ENCODE measurements at regions not wholly inside any gene's neighbourhood (a gene's known extent, or its start where the extent isn't known, plus 50 kb on each side); places are given as distances from the start of the nearest gene placed in this dataset.

DNA sequence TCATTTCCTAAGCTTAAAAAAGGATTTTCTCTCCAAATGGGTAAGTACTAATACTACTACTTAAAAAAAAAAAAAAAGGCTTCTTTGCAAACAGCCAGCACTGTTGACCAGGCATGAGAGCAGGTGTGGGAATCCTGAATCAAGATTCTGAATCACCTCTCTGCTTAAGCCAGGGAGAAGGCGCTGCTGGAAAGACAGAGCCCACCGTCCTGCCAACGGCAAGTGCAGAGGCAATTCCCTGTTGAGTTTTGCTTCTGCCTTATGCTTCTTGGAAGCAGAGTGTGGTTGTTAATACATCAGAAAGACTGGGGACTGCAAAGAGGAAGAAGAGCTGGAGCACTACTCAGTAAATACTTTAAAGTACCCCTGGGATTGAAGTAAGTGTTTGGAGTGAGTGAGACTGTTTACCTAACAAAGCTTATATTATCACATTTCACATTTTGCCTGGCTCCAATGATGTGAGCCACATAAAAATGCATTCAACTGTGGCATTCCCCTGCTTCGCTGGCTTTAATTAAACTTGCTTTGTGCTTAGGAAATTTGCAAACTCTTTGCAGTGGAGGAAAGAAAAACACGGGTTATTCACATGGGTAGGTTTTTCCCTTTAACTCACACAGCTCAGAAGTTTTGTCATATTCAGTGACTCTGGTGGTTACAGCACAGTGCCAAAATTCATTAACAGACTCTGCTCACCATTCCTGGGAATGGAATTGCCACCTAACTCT is 86.0 kb upstream of the KIF2B start:
- TF ChIP-seq, protein P1, sequence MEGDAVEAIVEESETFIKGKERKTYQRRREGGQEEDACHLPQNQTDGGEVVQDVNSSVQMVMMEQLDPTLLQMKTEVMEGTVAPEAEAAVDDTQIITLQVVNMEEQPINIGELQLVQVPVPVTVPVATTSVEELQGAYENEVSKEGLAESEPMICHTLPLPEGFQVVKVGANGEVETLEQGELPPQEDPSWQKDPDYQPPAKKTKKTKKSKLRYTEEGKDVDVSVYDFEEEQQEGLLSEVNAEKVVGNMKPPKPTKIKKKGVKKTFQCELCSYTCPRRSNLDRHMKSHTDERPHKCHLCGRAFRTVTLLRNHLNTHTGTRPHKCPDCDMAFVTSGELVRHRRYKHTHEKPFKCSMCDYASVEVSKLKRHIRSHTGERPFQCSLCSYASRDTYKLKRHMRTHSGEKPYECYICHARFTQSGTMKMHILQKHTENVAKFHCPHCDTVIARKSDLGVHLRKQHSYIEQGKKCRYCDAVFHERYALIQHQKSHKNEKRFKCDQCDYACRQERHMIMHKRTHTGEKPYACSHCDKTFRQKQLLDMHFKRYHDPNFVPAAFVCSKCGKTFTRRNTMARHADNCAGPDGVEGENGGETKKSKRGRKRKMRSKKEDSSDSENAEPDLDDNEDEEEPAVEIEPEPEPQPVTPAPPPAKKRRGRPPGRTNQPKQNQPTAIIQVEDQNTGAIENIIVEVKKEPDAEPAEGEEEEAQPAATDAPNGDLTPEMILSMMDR (IDR thresholded peaks at IDR 0.05; ENCODE audit: control insufficient read depth, insufficient read depth, low read depth, low read length, missing control alignments): no peak
- DNase-seq (ENCODE audit: low read depth): no peak
- no peak overlapping the region for H3K4me3 ChIP-seq (ENCODE audit: control insufficient read depth, low read depth, low read length)

DNA sequence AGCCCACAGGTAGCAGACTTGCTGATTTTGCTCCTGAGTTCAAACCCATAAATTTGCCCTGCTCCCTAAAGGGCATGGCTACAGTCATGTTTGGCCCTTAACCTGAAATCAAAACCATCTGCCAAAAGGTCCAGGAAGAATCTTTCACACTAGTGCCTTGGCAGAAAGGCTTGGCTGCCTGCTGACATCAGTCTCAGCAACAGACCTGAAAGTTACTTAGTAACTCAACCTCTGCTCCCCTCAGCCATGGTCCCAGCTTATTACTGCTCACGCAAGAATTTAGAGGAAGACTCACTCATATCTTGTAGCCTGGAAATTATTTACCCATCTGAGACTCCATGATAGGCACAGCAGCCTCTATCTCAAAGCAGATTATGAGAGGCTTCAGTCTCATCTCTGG is 98.0 kb upstream of the KIF2B start:
- no peak for DNase-seq (ENCODE audit: low read depth)
- TF ChIP-seq, protein P1 (IDR thresholded peaks at IDR 0.05; ENCODE audit: control insufficient read depth, insufficient read depth, low read depth, low read length, missing control alignments): no peak
- no peak overlapping the region for H3K4me3 ChIP-seq (ENCODE audit: control insufficient read depth, low read depth, low read length)

DNA sequence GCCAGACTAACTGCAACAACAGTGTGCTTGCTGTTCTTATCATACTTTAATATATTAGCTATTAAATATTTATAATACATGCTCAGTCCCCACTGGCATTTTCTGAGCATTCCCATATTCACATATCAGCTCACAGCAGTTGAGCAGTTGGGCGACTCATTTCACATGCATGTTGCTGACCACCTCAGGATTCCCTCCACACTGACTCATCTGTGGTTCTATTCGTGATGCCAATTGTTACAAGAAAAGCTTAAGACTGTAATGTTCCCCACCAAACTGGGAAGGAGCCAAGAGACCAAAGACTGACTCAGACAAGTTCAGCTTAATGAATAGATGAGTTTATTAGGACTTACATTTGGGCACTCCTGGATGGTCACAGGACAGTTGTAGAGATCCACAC is 100.3 kb upstream of the KIF2B start:
- no peak overlapping the region for H3K4me3 ChIP-seq (ENCODE audit: control insufficient read depth, low read depth, low read length)
- TF ChIP-seq, protein P1 (IDR thresholded peaks at IDR 0.05; ENCODE audit: control insufficient read depth, insufficient read depth, low read depth, low read length, missing control alignments): no peak
- DNase-seq (ENCODE audit: low read depth): peak; percentile 77

DNA sequence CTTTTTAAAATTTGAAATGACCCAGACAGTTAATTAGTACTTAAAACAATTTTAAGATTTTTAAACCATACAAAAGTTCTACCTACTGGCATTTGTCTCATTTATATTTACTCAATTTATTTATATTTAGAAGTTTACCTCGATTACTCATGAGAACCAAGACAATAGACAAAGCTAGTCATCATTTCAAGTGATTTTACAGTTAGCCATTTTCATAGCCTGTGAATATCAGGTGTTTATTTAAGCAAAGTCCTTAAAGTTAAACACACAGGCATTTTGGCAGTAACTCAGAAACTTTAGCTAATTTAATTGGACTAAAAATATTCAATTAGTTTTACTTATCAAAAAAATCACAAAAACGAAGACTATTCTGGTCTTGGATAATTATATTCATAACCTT is 101.6 kb upstream of the KIF2B start:
- TF ChIP-seq, protein P1 (IDR thresholded peaks at IDR 0.05; ENCODE audit: control insufficient read depth, insufficient read depth, low read depth, low read length, missing control alignments): no peak
- no peak for DNase-seq (ENCODE audit: low read depth)
- no peak overlapping the region for H3K4me3 ChIP-seq (ENCODE audit: control insufficient read depth, low read depth, low read length)

DNA sequence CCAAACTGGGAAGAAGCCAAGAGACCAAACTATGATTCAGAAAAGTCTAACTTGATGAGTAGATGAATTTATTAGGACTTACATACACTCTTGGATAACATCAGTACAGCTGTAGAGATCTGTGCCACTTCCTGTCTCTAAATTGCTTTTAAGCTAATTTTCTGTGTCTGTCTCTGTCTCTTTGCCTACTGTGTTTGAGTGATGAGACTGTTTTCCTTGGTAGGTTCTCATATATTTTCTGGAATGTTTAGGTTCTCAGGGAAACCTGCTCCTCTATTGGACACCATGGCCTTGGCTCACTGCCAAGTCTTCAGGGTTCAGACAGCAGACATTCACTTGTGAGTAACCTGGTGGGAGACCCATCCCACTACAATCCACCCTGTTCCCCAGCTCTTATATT is 103.5 kb upstream of the KIF2B start:
- no peak overlapping the region for H3K4me3 ChIP-seq (ENCODE audit: control insufficient read depth, low read depth, low read length)
- TF ChIP-seq, protein P1 (IDR thresholded peaks at IDR 0.05; ENCODE audit: control insufficient read depth, insufficient read depth, low read depth, low read length, missing control alignments): no peak
- no peak for DNase-seq (ENCODE audit: low read depth)

DNA sequence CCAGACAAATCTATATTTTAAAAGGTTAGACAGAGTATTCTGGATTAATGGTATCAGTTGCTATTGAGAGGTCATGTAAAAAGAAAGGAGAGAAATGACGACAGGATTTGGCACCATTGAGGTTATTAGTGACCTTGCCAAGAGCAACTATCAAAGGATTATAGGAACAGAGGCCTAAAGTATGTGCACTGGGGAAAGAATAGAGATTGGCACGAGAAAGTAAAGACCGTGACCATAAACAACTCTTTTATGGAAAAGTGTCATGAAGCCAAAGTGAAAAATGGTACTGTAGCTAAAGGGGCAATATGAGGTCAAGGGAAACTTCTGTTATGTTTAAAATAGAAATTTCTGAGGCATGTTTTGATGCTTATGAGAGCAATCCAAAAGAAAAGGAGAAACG is 115.2 kb upstream of the KIF2B start:
- no peak for DNase-seq (ENCODE audit: low read depth)
- no peak overlapping the region for H3K4me3 ChIP-seq (ENCODE audit: control insufficient read depth, low read depth, low read length)
- TF ChIP-seq, protein P1 (IDR thresholded peaks at IDR 0.05; ENCODE audit: control insufficient read depth, insufficient read depth, low read depth, low read length, missing control alignments): no peak

All from AG09309 (cell line).